ENCODE measurements at regions not wholly inside any gene's neighbourhood (a gene's known extent, or its start where the extent isn't known, plus 50 kb on each side); places are given as distances from the start of the nearest gene placed in this dataset.

DNA sequence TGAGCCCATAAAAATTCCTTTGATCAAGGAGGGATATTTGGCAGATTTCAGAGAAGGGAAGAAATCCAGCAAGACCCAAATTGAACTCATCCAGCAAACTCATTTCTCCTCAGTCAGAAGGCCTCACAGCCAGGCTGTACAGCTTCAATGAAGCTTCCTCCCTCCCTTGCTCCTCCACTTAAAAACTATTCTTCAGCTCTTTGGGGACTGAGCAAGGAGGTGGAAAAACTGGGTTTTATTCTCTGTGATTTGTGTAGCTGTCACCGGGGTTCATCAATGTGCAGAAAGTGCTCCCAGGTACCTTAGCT is 158.7 kb upstream of the ZNF184 start:
- TF ChIP-seq, protein P1, sequence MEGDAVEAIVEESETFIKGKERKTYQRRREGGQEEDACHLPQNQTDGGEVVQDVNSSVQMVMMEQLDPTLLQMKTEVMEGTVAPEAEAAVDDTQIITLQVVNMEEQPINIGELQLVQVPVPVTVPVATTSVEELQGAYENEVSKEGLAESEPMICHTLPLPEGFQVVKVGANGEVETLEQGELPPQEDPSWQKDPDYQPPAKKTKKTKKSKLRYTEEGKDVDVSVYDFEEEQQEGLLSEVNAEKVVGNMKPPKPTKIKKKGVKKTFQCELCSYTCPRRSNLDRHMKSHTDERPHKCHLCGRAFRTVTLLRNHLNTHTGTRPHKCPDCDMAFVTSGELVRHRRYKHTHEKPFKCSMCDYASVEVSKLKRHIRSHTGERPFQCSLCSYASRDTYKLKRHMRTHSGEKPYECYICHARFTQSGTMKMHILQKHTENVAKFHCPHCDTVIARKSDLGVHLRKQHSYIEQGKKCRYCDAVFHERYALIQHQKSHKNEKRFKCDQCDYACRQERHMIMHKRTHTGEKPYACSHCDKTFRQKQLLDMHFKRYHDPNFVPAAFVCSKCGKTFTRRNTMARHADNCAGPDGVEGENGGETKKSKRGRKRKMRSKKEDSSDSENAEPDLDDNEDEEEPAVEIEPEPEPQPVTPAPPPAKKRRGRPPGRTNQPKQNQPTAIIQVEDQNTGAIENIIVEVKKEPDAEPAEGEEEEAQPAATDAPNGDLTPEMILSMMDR (IDR thresholded peaks at IDR 0.05; ENCODE audit: low read depth, low read length), result no peak
- TF ChIP-seq MYC (IDR thresholded peaks at IDR 0.05; ENCODE audit: low read depth, low read length), result no peak
- TF ChIP-seq, protein P2, sequence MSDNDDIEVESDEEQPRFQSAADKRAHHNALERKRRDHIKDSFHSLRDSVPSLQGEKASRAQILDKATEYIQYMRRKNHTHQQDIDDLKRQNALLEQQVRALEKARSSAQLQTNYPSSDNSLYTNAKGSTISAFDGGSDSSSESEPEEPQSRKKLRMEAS (IDR thresholded peaks at IDR 0.05; ENCODE audit: low read depth, low read length), result no peak

Data from NB4 (cell line).